Tibial artery (tissue), 4 donors: ENCODE measurements at regions not wholly inside any gene's neighbourhood (a gene's known extent, or its start where the extent isn't known, plus 50 kb on each side); places are given as distances from the start of the nearest gene placed in this dataset.
"Not testable (repeated sequence)": the region's sequence is repeated elsewhere in the genome, so short reads cannot be mapped to it uniquely, and the experiment has no call there.

Experiments used
- DNase-seq, 2 donors: peaks; one replicate each; pipeline ENCODE4 v3.0.0-alpha.2; 2019
- H3K27ac ChIP-seq, 2 donors: fragments of 200-600 bp; sonication (generic) in 1 of 2; 1 replicate in 1 of 2; 2 replicates in 1 of 2; pipeline ENCODE4 v1.5.1; 2018 to 2019; ENCODE audit warnings: mild to moderate bottlenecking in 1 of 2
- H3K27me3 ChIP-seq, 2 donors: fragments of 200-600 bp; sonication (generic) in 1 of 2; one replicate each; pipeline versions ENCODE4 v1.5.1 to v1.6.0; 2016 to 2019
- H3K36me3 ChIP-seq, 3 donors: fragments of 200-600 bp; sonication (generic) in 2 of 3; one replicate each; pipeline ENCODE4 v1.5.1; 2016 to 2019; ENCODE audit warnings: mild to moderate bottlenecking in 2 of 3
- H3K4me1 ChIP-seq, 4 donors: fragments of 200-600 bp; sonication (generic) in 2 of 4; 1 replicate in 3 of 4; 2 replicates in 1 of 4; pipeline ENCODE4 v1.5.1; 2016 to 2019
- H3K4me3 ChIP-seq, 2 donors: fragments of 200-600 bp; sonication (generic) in 1 of 2; 1 replicate in 1 of 2; 2 replicates in 1 of 2; pipeline ENCODE4 v1.5.1; 2018 to 2019; ENCODE audit warnings: mild to moderate bottlenecking in 2 of 2
- H3K9me3 ChIP-seq, 3 donors: fragments of 200-600 bp; sonication (generic) in 1 of 3; one replicate each; pipeline ENCODE4 v1.5.1; 2016 to 2019
- intact Hi-C: fragments of 100-400 bp; cut with DNase I; formaldehyde crosslinking; loops from one replicate; pipeline ENCODE4 v1.15.0; 2023; ENCODE audit warnings: low total_unique reads

GRCh38 chr10:47711428-47711827, 52.0 kb downstream of the SYT15B start:
- H3K36me3 ChIP-seq, DNase-seq, H3K9me3 ChIP-seq, intact Hi-C loops, H3K4me3 ChIP-seq, H3K4me1 ChIP-seq, H3K27me3 ChIP-seq, H3K27ac ChIP-seq: not testable (repeated sequence)

- H3K4me1 ChIP-seq, H3K27ac ChIP-seq, H3K9me3 ChIP-seq, H3K4me3 ChIP-seq, H3K27me3 ChIP-seq, intact Hi-C loops, DNase-seq, H3K36me3 ChIP-seq: not testable (repeated sequence)
Observed at GRCh38 chr10:47710443-47710842, 52.9 kb downstream of the SYT15B start.

- Histone ChIP-seq H3K27ac (peak overlapping the region; percentile 63 to 78), H3K4me3 (peak overlapping the region; percentile 49 to 53)
- intact Hi-C loops, H3K4me1 ChIP-seq, H3K9me3 ChIP-seq, H3K36me3 ChIP-seq, H3K27me3 ChIP-seq: not testable (repeated sequence)
- DNase-seq: peak; percentile 58 to 86
Observed at GRCh38 chr10:47705698-47706414, 57.5 kb downstream of the SYT15B start.

GRCh38 chr10:47701285-47701684, 62.1 kb downstream of the SYT15B start:
- H3K36me3 ChIP-seq, H3K27ac ChIP-seq, DNase-seq, H3K4me1 ChIP-seq, intact Hi-C loops, H3K4me3 ChIP-seq, H3K27me3 ChIP-seq, H3K9me3 ChIP-seq: not testable (repeated sequence)

GRCh38 chr10:47699854-47700253, 63.5 kb downstream of the SYT15B start:
- H3K4me3 ChIP-seq, H3K27ac ChIP-seq, H3K36me3 ChIP-seq, DNase-seq, H3K27me3 ChIP-seq, intact Hi-C loops, H3K9me3 ChIP-seq, H3K4me1 ChIP-seq: not testable (repeated sequence)

- H3K27ac ChIP-seq, DNase-seq, H3K4me1 ChIP-seq, intact Hi-C loops, H3K36me3 ChIP-seq, H3K27me3 ChIP-seq, H3K9me3 ChIP-seq, H3K4me3 ChIP-seq: not testable (repeated sequence)
Observed at GRCh38 chr10:47696170-47696569, 67.2 kb downstream of the SYT15B start.

- H3K27ac ChIP-seq, H3K36me3 ChIP-seq, DNase-seq, H3K27me3 ChIP-seq, intact Hi-C loops, H3K4me3 ChIP-seq, H3K9me3 ChIP-seq, H3K4me1 ChIP-seq: not testable (repeated sequence)
Observed at GRCh38 chr10:47695149-47695548, 68.2 kb downstream of the SYT15B start.

GRCh38 chr10:47690304-47690703, 73.1 kb downstream of the SYT15B start:
- H3K27ac ChIP-seq, H3K27me3 ChIP-seq, intact Hi-C loops, H3K4me1 ChIP-seq, H3K36me3 ChIP-seq, H3K9me3 ChIP-seq, H3K4me3 ChIP-seq, DNase-seq: not testable (repeated sequence)

GRCh38 chr10:47683826-47684475, 79.4 kb downstream of the SYT15B start:
- DNase-seq, H3K36me3 ChIP-seq, H3K4me3 ChIP-seq, H3K4me1 ChIP-seq, H3K27ac ChIP-seq, intact Hi-C loops, H3K9me3 ChIP-seq, H3K27me3 ChIP-seq: not testable (repeated sequence)

GRCh38 chr10:47681638-47681990, 81.8 kb downstream of the SYT15B start:
- H3K4me1 ChIP-seq, H3K9me3 ChIP-seq, H3K4me3 ChIP-seq, H3K36me3 ChIP-seq, DNase-seq, H3K27me3 ChIP-seq, H3K27ac ChIP-seq, intact Hi-C loops: not testable (repeated sequence)

- H3K4me3 ChIP-seq, DNase-seq, intact Hi-C loops, H3K9me3 ChIP-seq, H3K4me1 ChIP-seq, H3K36me3 ChIP-seq, H3K27me3 ChIP-seq, H3K27ac ChIP-seq: not testable (repeated sequence)
Observed at GRCh38 chr10:47680848-47681637, 82.3 kb downstream of the SYT15B start.

- H3K27ac ChIP-seq, DNase-seq, H3K36me3 ChIP-seq, intact Hi-C loops, H3K4me1 ChIP-seq, H3K27me3 ChIP-seq, H3K4me3 ChIP-seq, H3K9me3 ChIP-seq: not testable (repeated sequence)
Observed at GRCh38 chr10:47676102-47676501, 87.3 kb downstream of the SYT15B start.

- intact Hi-C loops: not testable (repeated sequence)
Observed at GRCh38 chr10:47675577-47675976, 87.8 kb downstream of the SYT15B start.

GRCh38 chr10:47673128-47673527, 90.3 kb downstream of the SYT15B start:
- H3K4me1 ChIP-seq, H3K27ac ChIP-seq, H3K9me3 ChIP-seq, DNase-seq, H3K36me3 ChIP-seq, intact Hi-C loops, H3K27me3 ChIP-seq, H3K4me3 ChIP-seq: not testable (repeated sequence)

More at GRCh38 chr10:47675577-47675976, 87.8 kb downstream of the SYT15B start:
- H3K4me3 ChIP-seq, DNase-seq, H3K9me3 ChIP-seq, H3K27ac ChIP-seq, H3K36me3 ChIP-seq, H3K27me3 ChIP-seq, H3K4me1 ChIP-seq: not testable (repeated sequence)
